ENCODE measurements at regions not wholly inside any gene's neighbourhood (a gene's known extent, or its start where the extent isn't known, plus 50 kb on each side); places are given as distances from the start of the nearest gene placed in this dataset.
A peak's percentile ranks its signal among the peaks of the same experiment; 100 is the strongest.
"Not testable (repeated sequence)": the region's sequence is repeated elsewhere in the genome, so short reads cannot be mapped to it uniquely, and the experiment has no call there.

DNA sequence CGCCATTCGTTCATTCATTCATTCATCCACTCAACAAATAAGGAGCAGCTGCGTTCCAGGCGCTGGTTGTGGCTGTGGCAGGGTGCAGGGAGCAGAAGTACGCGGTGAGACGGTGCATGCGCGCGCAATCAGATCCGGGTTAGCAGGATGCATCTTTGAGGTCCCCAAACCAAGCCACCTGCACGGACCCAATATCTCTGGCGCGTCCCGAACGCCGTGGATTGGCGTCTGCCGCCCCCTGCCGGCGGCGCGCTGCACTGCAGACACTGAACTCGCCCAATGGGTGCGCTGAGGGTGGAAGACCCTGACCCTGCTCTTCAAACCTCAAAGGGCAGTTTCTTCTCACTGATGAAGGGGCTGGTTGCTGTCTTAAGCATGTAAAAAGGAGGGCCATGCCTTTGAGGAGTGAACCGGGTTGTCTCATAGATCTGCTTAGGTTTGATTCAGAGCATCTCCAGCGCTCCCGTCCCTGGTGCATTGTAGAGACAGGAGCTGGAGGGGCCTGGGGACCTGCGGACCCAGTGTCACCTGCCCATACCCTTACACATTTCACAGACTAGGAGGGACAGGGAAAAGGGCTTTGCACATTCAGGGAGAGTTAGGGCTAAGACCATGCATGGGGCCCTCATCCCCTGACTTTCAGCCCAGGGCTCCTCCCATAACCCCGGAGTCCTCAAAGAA, 102.5 kb downstream of the RAMP3 start:
- peak in 2 of 3 donors; percentile 45 to 70 for DNase-seq (ENCODE audit: low read depth in 3 of 3, low spot score in 1 of 3)

DNA sequence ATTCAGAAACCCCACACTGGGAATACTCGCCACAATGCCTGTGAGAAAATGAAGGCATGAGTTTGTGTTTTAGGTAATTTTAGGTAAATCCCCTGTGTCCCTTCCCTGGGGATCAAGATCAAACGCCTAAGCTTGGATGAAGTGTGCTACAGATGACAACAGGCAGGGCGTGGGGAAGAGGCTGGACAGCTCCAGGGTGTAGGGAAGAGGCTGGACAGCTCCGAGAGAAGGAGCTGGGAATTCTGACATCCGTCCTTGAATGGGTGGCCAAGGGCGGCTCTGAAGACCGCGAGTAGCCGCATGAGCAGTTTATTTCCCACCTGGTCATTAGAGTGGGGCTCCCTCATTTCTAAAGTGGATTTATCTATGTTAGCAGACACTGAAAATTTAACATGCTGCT, 109.7 kb downstream of the RAMP3 start:
- no peak for DNase-seq (ENCODE audit: low read depth in 3 of 3, low spot score in 1 of 3)

DNA sequence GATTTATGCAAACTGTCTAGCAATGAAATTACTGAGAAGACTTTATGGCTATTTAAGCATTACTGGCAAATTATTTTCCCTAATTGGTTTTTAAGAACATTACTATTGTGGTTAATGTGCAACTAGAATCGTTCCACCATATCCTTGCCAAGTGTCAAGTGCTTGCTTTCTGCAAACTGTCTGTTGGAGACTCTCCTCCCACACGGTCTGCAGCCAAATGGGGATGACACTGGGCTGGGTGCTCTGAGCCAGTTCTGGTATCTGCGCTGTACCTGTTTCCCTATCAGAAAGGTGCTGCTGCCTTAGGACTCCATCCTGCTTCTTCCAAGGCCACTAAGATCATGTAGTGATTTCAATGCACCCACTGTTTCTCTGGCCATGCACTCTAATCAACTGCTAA, 110.4 kb downstream of the RAMP3 start:
- no peak for DNase-seq (ENCODE audit: low read depth in 3 of 3, low spot score in 1 of 3)

GRCh38 chr7:45269192-45269591, 111.6 kb downstream of the RAMP3 start:
- DNase-seq (ENCODE audit: low read depth in 3 of 3, low spot score in 1 of 3) = no peak

DNA sequence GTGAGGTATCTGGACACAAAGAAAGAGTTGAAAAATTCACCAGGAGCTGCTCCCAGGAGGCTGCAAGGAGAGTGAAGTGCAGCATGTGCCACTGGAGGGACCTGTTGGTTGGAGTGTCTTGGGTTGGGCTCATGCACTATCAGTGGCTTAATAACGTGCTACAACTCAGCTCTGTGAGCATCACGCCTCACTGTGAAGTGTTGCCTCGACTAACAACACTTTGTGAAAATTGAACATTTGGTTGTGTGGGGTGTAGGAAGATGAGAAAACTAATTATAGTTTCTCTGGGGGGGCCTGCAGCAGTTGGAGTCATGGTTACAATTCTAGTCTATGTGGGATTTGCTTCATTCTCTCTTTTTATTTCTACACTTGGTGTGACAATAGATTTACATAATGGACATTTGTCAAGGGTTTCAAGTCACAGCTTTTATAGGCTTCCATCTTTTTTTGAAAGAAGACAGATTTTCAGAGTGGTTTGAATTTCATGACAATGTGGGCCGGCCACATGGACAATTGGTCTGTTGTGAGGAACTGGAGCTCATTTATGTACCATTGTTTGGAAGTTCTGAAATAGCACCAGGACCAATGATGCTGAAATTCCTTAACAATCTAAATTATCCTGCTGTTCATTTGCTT, 121.3 kb downstream of the RAMP3 start:
- no peak for DNase-seq (ENCODE audit: low read depth in 3 of 3, low spot score in 1 of 3)

GRCh38 chr7:45289611-45290010, 132.0 kb downstream of the RAMP3 start:
- not testable (repeated sequence) for DNase-seq (ENCODE audit: low read depth in 3 of 3, low spot score in 1 of 3)

GRCh38 chr7:45290880-45291279, 133.3 kb downstream of the RAMP3 start:
- no peak for DNase-seq (ENCODE audit: low read depth in 3 of 3, low spot score in 1 of 3)

DNA sequence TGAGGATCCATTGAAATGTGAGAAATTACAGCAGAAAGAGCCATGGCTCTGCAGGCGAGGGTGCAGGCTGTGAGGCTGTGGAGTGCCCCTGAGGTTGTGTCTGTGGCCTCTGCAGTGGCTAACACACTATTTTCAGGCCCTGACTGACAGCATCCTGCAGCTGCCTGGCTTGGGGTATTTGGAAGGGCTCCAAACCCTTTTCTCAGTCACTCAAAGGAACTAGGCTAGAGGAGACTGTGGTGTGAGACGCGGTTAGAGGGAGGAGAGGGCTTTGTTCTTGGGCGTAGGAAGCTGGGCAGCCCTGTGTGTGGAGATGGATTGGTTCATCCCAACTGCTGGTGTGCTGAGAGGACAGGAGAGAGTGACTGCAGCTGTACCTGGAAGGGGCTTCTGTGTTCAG, 134.9 kb downstream of the RAMP3 start:
- no peak for DNase-seq (ENCODE audit: low read depth in 3 of 3, low spot score in 1 of 3)

GRCh38 chr7:45293295-45293942, 135.8 kb downstream of the RAMP3 start:
- DNase-seq (ENCODE audit: low read depth in 3 of 3, low spot score in 1 of 3) = no peak

- DNase-seq (ENCODE audit: low read depth in 3 of 3, low spot score in 1 of 3) = no peak
Observed at GRCh38 chr7:45294559-45294958, 137.0 kb downstream of the RAMP3 start.

GRCh38 chr7:45295222-45295621, 137.6 kb downstream of the RAMP3 start:
- no peak for DNase-seq (ENCODE audit: low read depth in 3 of 3, low spot score in 1 of 3)

DNA sequence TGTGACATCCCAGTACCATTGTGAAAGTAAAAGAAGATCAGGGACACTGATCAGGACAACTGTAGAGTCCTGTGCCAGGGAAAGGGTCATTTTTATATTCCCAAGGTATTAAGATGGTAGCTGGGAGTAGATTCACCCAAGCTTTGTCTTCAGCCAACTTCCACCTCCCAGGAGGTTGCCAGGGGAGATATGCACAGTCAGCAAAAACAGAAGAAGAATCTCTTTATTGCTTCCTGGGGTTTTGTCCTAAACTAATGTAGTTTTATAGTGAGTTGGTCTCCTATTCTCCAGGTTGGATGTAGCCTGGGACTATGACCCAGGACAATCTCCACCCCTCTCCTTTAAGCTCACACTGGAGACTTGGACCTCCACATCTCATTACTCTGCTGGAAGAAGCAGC, 139.2 kb downstream of the RAMP3 start:
- DNase-seq (ENCODE audit: low read depth in 3 of 3, low spot score in 1 of 3) = no peak

DNA sequence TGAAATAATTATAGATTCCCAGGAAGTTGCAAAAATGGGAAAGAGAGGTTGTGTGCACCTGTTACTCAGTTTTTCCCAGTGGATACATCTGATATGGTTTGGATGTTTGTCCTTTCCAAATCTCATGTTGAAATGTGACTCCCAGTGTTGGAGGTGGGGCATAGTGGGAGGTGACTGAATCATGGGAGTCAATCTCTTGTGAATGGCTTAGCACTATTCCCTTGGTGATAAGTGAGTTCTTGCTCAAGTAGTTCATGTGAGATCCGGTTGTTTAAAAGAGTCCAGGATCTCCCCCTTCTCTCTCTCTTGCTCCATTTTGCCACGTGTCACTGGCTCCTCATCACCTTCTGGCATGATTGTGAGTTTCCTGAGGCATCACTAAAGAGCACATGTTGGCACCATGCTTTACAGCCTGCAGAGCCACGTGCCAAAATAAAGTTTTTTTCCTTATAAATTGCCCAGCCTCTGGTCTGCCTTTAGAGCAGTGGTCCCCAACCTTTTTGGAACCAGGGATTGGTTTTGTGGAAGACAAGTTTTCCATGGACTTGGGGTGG, 149.2 kb downstream of the RAMP3 start:
- no peak for DNase-seq (ENCODE audit: low read depth in 3 of 3, low spot score in 1 of 3)

DNA sequence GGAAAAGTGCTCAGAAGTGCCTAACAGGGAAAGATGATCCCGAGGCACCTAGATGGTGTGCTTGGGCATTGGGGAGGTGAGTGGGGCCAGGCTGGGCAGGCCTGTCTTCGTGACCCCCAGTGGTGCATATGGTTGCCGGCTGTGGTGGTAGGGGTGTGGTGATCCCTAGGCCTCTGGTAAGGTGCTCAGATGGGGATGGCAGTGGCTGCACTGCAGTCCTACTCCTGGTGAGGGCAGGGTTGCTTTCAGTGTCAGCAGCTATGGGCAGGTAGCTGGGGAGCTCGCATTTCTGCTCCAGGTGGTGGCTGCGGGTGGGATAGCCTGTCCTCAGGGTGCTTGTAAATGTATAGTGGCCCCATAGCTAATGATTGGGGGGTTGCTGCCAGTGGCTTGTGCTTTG, 154.0 kb downstream of the RAMP3 start:
- DNase-seq (ENCODE audit: low read depth in 3 of 3, low spot score in 1 of 3) = no peak

GRCh38 chr7:45315512-45315911, 157.9 kb downstream of the RAMP3 start:
- DNase-seq (ENCODE audit: low read depth in 3 of 3, low spot score in 1 of 3) = not testable (repeated sequence)

DNA sequence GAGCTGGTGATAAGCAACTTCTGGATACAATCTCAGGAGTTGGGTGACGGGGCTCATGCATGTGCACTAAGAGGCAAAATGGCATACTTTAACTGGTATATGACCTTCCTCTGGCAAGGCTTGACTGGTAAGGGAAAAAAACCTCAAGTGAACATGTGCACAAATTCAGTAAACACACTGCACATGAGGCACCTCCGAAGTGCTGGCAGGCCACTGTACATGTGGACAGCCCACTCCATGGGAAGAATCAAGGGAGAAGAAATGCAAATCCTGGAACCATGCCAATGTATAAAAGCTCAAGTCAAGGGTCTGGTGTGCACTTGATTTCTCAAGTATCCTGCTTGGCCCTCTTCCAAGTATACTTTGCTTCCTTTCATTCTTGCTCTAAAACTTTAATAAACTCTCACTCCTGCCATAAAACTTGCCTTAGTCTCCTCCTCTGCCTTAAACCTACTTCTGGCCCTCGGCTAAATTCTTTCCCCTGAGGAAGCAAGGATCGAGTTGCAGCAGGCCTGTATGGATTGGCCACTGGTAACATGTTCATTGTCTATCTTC, 167.2 kb downstream of the RAMP3 start:
- DNase-seq (ENCODE audit: low read depth in 3 of 3, low spot score in 1 of 3) = no peak

GRCh38 chr7:45325378-45325777, 167.8 kb downstream of the RAMP3 start:
- DNase-seq (ENCODE audit: low read depth in 3 of 3, low spot score in 1 of 3) = no peak

DNA sequence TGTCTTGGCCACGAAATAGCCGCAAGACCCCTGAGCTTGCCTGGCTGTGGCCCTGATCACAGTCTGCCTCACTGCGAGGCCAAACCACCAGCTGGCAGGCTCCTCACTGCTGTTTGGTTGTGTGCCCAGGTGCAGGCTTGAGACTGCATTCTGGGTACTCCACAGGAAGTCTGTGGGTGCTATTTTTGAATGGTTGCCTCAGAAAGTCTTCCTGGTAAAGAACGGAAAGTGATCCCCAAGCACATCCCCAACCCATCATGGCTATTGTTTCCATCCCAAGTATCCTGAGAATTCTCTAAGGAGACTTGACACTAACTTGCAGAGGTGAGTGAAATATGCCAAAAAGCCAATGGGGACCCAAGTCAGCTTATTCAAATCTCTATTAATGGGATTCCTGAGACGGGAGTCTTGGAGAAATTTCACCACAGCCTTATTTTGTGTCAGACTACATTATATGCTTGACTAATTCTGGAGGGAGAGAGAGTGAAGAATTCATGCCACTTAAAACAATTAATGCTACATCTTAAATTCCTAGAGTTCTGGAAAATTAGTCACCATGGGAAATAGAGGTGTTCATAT, 170.9 kb downstream of the RAMP3 start:
- no peak for DNase-seq (ENCODE audit: low read depth in 3 of 3, low spot score in 1 of 3)

GRCh38 chr7:45331563-45331962, 174.0 kb downstream of the RAMP3 start:
- no peak for DNase-seq (ENCODE audit: low read depth in 3 of 3, low spot score in 1 of 3)

- DNase-seq (ENCODE audit: low read depth in 3 of 3, low spot score in 1 of 3) = not testable (repeated sequence)
Observed at GRCh38 chr7:45335024-45335423, 177.4 kb downstream of the RAMP3 start.

GRCh38 chr7:45342236-45342635, 184.6 kb downstream of the RAMP3 start:
- no peak for DNase-seq (ENCODE audit: low read depth in 3 of 3, low spot score in 1 of 3)

DNA sequence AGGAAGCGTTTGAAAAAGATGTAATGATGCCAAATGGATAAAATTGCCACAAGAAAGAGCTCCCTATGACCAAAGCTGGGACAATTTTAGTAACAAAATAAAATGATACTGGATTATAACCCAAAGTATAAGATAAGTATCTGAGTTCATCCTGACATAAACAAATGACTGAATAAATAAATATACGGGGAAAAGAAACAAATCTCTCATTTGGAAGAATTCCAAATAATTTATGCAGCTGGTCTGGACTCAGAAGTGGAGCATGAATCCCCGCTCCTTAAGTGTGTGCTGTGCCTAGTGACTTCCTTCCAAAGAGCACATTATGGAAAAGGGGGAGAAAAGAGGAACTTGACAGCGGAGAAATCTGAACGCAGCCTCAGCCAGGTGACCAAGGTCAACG, 186.2 kb downstream of the RAMP3 start:
- no peak for DNase-seq (ENCODE audit: low read depth in 3 of 3, low spot score in 1 of 3)
